ENCODE measurements at regions not wholly inside any gene's neighbourhood (a gene's known extent, or its start where the extent isn't known, plus 50 kb on each side); places are given as distances from the start of the nearest gene placed in this dataset.

DNA sequence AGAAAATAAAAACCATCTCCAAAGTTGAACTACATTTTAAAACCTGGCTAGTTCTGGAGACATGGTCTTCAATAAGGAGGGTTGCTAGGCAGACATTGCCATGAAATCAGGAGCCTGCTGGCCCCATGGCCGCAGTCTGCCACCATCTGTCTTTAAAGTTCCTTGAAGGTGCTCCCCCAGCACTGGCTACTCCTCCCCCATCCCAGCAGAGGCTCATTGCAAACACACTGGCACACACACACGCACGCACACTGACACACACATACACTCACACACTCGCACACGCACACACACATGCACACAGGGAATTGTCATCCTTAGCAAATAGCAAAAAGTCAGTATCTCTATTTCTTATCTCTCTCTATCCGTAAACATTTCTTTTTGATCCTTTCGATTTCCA lies 68.4 kb downstream of the ZIC5 start:
- TF ChIP-seq, protein P1, sequence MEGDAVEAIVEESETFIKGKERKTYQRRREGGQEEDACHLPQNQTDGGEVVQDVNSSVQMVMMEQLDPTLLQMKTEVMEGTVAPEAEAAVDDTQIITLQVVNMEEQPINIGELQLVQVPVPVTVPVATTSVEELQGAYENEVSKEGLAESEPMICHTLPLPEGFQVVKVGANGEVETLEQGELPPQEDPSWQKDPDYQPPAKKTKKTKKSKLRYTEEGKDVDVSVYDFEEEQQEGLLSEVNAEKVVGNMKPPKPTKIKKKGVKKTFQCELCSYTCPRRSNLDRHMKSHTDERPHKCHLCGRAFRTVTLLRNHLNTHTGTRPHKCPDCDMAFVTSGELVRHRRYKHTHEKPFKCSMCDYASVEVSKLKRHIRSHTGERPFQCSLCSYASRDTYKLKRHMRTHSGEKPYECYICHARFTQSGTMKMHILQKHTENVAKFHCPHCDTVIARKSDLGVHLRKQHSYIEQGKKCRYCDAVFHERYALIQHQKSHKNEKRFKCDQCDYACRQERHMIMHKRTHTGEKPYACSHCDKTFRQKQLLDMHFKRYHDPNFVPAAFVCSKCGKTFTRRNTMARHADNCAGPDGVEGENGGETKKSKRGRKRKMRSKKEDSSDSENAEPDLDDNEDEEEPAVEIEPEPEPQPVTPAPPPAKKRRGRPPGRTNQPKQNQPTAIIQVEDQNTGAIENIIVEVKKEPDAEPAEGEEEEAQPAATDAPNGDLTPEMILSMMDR (optimal IDR thresholded peaks at IDR 0.05 in 1 of 3, IDR thresholded peaks at IDR 0.05 in 1 of 3, conservative IDR thresholded peaks at IDR 0.05 in 1 of 3; ENCODE audit: extremely low read depth in 1 of 3, insufficient read depth in 2 of 3, low read length in 3 of 3) = no peak
- TF ChIP-seq EZH2 (IDR thresholded peaks at IDR 0.05; ENCODE audit: low read length) = no peak
